ENCODE measurements at regions not wholly inside any gene's neighbourhood (a gene's known extent, or its start where the extent isn't known, plus 50 kb on each side); places are given as distances from the start of the nearest gene placed in this dataset.

DNA sequence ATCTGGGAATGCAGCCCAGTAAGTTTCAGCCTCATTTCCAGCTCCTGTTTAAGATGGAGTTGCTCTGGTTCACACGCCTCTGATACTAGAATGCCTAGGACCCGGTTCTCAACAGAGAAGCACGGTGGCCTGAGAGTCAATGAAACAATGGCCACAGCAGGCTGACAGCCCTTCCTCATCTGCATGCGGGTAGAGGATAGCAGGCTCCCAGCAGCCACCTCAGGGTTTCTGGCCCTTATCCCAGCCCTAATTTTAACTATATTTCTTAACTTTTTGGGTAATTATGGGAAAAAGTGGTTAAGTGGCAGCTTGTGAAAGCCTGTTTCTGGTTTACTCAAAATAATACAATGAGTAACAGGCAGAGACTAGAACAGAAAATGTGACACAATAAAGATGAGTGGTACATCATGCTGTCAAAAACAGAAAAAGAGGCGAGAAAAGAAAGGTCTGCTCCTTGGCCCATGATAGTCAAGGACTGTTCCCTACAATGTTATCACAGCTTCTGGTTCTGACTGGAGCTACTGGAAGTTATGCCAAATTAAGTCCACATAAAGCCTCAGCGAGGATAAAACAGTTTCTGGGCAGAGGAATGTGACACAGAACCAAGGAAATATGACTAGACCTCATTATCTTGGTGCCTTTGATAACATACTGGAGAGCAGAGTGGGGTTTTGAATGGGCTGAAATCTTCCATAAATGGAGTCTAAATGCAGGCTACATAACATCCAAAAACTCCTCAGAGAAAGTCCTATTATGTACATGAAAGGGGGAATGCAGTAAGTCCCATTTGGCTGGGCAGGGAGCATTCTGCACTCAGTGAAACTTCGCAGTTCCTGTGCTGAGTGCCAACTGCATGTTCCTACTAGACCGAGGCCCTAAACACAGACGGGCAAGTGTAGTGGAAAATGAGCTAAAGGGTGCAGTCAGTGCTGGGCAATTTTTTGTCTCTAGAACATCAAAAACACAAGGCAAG lies 92.1 kb downstream of the NIBAN1 start (continued):
- TF ChIP-seq, protein P1, sequence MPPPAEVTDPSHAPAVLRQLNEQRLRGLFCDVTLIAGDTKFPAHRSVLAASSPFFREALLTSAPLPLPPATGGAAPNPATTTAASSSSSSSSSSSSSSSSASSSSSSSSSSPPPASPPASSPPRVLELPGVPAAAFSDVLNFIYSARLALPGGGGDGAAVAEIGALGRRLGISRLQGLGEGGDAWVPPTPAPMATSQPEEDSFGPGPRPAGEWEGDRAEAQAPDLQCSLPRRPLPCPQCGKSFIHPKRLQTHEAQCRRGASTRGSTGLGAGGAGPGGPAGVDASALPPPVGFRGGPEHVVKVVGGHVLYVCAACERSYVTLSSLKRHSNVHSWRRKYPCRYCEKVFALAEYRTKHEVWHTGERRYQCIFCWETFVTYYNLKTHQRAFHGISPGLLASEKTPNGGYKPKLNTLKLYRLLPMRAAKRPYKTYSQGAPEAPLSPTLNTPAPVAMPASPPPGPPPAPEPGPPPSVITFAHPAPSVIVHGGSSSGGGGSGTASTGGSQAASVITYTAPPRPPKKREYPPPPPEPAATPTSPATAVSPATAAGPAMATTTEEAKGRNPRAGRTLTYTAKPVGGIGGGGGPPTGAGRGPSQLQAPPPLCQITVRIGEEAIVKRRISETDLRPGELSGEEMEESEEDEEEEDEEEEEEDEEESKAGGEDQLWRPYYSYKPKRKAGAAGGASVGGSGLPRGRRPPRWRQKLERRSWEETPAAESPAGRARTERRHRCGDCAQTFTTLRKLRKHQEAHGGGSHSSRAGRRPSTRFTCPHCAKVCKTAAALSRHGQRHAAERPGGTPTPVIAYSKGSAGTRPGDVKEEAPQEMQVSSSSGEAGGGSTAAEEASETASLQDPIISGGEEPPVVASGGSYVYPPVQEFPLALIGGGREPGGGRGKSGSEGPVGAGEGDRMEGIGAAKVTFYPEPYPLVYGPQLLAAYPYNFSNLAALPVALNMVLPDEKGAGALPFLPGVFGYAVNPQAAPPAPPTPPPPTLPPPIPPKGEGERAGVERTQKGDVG (CRISPR knock-in tag; IDR thresholded peaks at IDR 0.05), result 0 out of 2 replicates have a peak, but pooled peaks have one; percentile 31
- TF ChIP-seq PRDM15 (CRISPR knock-in tag; IDR thresholded peaks at IDR 0.05) (no peak), EZH2 (IDR thresholded peaks at IDR 0.05; ENCODE audit: borderline replicate concordance, control insufficient read depth, low read depth, low read length) (no peak), KAT2A (conservative IDR thresholded peaks at IDR 0.05; ENCODE audit: control insufficient read depth, low read depth, low read length) (no peak), MEF2A (IDR thresholded peaks at IDR 0.05; ENCODE audit: insufficient read depth, low read depth, low read length) (peak; percentile 62; the same call in 1 of the 2 replicates), IRF4 (IDR thresholded peaks at IDR 0.05; ENCODE audit: low read depth, low read length) (no peak), ZNF384 (IDR thresholded peaks at IDR 0.05; ENCODE audit: borderline replicate concordance, low read depth, low read length) (no peak), BCL11A (IDR thresholded peaks at IDR 0.05; ENCODE audit: low read depth, low read length) (no peak), ESRRA (IDR thresholded peaks at IDR 0.05; ENCODE audit: low read length) (no peak), TCF7 (IDR thresholded peaks at IDR 0.05; ENCODE audit: borderline replicate concordance) (no peak), IRF5 (IDR thresholded peaks at IDR 0.05; ENCODE audit: borderline replicate concordance) (no peak), ZBED1 (IDR thresholded peaks at IDR 0.05; ENCODE audit: borderline replicate concordance) (peak; percentile 49; the same call in 1 of the 2 replicates), SPI1 (IDR thresholded peaks at IDR 0.05; ENCODE audit: borderline replicate concordance, insufficient read depth, low read depth, low read length) (no peak), ZZZ3 (IDR thresholded peaks at IDR 0.05; ENCODE audit: control insufficient read depth, insufficient read length, low read depth) (no peak), ZNF274 (IDR thresholded peaks at IDR 0.05; ENCODE audit: insufficient read depth, insufficient read length) (no peak)
- TF ChIP-seq, protein P2, sequence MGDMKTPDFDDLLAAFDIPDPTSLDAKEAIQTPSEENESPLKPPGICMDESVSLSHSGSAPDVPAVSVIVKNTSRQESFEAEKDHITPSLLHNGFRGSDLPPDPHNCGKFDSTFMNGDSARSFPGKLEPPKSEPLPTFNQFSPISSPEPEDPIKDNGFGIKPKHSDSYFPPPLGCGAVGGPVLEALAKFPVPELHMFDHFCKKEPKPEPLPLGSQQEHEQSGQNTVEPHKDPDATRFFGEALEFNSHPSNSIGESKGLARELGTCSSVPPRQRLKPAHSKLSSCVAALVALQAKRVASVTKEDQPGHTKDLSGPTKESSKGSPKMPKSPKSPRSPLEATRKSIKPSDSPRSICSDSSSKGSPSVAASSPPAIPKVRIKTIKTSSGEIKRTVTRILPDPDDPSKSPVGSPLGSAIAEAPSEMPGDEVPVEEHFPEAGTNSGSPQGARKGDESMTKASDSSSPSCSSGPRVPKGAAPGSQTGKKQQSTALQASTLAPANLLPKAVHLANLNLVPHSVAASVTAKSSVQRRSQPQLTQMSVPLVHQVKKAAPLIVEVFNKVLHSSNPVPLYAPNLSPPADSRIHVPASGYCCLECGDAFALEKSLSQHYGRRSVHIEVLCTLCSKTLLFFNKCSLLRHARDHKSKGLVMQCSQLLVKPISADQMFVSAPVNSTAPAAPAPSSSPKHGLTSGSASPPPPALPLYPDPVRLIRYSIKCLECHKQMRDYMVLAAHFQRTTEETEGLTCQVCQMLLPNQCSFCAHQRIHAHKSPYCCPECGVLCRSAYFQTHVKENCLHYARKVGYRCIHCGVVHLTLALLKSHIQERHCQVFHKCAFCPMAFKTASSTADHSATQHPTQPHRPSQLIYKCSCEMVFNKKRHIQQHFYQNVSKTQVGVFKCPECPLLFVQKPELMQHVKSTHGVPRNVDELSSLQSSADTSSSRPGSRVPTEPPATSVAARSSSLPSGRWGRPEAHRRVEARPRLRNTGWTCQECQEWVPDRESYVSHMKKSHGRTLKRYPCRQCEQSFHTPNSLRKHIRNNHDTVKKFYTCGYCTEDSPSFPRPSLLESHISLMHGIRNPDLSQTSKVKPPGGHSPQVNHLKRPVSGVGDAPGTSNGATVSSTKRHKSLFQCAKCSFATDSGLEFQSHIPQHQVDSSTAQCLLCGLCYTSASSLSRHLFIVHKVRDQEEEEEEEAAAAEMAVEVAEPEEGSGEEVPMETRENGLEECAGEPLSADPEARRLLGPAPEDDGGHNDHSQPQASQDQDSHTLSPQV (IDR thresholded peaks at IDR 0.05), result peak; percentile 94

Data from GM12878 (cell line).